ENCODE measurements at regions not wholly inside any gene's neighbourhood (a gene's known extent, or its start where the extent isn't known, plus 50 kb on each side); places are given as distances from the start of the nearest gene placed in this dataset.

DNA sequence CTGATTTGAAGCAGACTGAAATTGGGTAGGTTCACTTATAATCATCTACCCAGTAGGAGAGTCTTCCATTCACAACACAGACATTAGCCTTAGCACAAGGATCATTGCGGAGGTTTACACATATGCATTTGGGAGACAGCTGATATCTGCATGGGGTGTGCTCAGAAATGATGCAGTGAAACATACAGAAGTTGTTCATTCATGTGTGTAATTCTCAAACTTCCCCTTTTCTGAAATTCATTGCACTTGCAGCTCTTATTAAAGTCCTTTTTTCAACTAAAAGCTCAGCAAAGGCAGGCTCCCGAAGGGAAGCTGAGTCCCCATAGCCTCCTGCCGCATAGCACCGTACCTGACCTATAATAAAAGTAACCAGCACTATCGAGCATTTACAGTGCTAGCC is 218.3 kb upstream of the CRY1 start:
- H3K4me1 ChIP-seq: no peaks in the 10 kb centered on the region
- no peaks in the 10 kb centered on the region for H3K36me3 ChIP-seq
- H3K27me3 ChIP-seq (ENCODE audit: low read depth): peaks cover 20% of the 10 kb centered on the region
- intact Hi-C loops (cut with DNase I): no loop called here
- no peak overlapping the region for H3K27ac ChIP-seq
- no peaks in the 10 kb centered on the region for H3K9me3 ChIP-seq
- TF ChIP-seq, protein P1, sequence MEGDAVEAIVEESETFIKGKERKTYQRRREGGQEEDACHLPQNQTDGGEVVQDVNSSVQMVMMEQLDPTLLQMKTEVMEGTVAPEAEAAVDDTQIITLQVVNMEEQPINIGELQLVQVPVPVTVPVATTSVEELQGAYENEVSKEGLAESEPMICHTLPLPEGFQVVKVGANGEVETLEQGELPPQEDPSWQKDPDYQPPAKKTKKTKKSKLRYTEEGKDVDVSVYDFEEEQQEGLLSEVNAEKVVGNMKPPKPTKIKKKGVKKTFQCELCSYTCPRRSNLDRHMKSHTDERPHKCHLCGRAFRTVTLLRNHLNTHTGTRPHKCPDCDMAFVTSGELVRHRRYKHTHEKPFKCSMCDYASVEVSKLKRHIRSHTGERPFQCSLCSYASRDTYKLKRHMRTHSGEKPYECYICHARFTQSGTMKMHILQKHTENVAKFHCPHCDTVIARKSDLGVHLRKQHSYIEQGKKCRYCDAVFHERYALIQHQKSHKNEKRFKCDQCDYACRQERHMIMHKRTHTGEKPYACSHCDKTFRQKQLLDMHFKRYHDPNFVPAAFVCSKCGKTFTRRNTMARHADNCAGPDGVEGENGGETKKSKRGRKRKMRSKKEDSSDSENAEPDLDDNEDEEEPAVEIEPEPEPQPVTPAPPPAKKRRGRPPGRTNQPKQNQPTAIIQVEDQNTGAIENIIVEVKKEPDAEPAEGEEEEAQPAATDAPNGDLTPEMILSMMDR (IDR thresholded peaks at IDR 0.05): no peak
- no peak for ATAC-seq
- DNase-seq: no peak
- H3K4me3 ChIP-seq: no peak overlapping the region

DNA sequence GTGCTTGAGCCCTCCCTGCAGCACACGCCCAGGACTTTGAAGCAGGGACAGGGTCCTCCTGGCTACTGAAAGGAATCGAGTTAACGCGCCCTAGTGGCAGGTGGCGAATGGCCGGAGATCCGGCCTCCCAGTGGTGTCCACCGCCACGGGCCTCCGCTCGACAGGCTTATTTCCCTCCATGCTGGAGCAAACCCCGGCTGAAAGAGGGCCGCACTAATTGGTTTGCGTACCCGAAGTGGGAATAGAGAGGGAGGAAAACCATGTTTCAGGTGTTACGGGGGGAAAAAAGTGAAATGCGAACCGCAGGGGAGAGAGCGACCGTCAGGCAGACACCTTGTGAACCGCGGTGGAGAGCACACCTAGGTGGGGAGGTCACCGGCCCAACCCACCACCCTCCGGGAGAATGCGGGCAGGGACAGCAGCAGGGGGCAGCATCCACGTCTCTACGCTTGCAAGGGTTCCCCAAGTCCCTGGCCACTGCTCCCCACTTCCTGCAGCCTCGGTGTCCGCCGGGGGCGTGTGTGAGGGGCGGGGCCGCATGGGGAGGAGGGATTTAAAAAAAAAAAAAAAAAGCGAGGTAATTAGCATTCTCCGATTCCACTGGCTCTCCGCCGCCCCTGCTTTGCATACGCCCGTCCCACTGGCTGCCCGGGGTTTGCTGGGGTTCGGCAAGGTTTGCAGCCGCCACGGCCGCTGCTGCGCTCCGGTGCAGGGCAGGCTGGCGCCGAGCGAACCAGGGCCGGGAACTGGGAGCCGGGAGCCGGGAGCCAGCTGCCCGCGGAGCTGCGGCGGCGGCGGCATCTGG is 224.6 kb upstream of the CRY1 start:
- peaks cover 36% of the 10 kb centered on the region for H3K4me1 ChIP-seq
- DNase-seq: peak; percentile 89
- intact Hi-C loops (cut with DNase I): no loop called here
- peak overlapping the region; percentile 57 for H3K4me3 ChIP-seq
- peaks cover 73% of the 10 kb centered on the region for H3K27me3 ChIP-seq (ENCODE audit: low read depth)
- peak; percentile 90 to 92 for ATAC-seq
- no peaks in the 10 kb centered on the region for H3K9me3 ChIP-seq
- TF ChIP-seq, protein P1 (IDR thresholded peaks at IDR 0.05): no peak
- H3K27ac ChIP-seq: no peak overlapping the region
- no peaks in the 10 kb centered on the region for H3K36me3 ChIP-seq

GRCh38 chr12:107318556-107318805 is 225.1 kb upstream of the CRY1 start:
- H3K4me3 ChIP-seq: peak overlapping the region; percentile 57
- peak; percentile 50 for DNase-seq
- no peak overlapping the region for H3K27ac ChIP-seq
- TF ChIP-seq, protein P1 (IDR thresholded peaks at IDR 0.05): no peak
- intact Hi-C loops (cut with DNase I): no loop called here
- ATAC-seq: peak; percentile 9 to 23
- H3K9me3 ChIP-seq: no peaks in the 10 kb centered on the region
- H3K36me3 ChIP-seq: no peaks in the 10 kb centered on the region
- peaks cover 36% of the 10 kb centered on the region for H3K4me1 ChIP-seq
- H3K27me3 ChIP-seq (ENCODE audit: low read depth): peaks cover 75% of the 10 kb centered on the region

DNA sequence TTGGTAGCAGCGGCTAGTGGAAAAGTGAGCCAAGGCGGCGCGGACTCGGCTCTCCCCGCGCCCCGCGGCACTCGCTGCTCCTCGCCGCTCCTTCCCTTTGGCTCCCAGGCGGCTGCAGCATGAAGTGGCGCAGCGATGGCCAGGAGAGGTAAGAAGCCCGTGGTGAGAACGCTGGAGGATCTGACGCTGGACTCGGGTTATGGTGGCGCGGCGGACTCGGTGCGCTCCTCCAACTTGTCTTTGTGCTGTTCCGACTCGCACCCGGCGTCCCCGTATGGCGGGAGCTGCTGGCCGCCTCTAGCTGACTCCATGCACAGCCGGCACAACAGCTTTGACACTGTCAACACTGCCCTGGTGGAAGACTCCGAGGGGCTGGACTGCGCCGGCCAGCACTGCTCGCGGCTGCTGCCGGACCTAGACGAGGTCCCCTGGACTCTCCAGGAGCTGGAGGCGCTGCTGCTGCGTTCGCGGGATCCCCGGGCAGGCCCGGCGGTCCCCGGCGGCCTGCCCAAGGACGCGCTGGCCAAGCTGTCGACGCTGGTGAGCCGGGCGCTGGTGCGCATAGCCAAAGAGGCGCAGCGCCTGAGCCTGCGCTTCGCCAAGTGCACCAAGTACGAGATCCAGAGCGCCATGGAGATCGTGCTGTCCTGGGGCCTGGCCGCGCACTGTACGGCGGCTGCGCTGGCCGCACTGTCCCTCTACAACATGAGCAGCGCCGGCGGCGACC is 225.6 kb upstream of the CRY1 start:
- peak; percentile 47 for DNase-seq
- H3K4me1 ChIP-seq: peaks cover 36% of the 10 kb centered on the region
- peak; percentile 8 to 28 for ATAC-seq

DNA sequence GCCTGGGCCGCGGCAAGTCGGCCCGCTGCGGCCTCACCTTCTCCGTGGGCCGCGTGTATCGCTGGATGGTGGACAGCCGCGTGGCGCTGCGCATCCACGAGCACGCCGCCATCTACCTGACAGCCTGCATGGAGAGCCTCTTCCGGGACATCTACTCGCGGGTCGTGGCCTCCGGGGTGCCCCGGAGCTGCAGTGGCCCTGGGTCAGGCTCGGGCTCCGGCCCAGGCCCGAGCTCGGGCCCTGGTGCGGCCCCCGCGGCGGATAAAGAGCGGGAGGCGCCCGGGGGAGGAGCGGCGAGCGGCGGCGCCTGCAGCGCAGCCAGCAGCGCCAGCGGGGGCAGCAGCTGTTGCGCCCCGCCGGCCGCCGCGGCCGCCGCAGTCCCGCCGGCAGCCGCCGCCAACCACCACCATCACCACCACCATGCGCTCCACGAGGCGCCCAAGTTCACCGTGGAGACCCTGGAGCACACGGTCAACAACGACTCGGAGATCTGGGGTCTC is 226.2 kb upstream of the CRY1 start:
- DNase-seq (no peak), ATAC-seq (no peak)
- H3K27me3 ChIP-seq (ENCODE audit: low read depth): peaks cover 83% of the 10 kb centered on the region

More for the DNA sequence above, 225.6 kb upstream of the CRY1 start:
- TF ChIP-seq, protein P1 (IDR thresholded peaks at IDR 0.05): no peak
- peaks cover 80% of the 10 kb centered on the region for H3K27me3 ChIP-seq (ENCODE audit: low read depth)
- H3K4me3 ChIP-seq: peak overlapping the region; percentile 57
- H3K36me3 ChIP-seq: no peaks in the 10 kb centered on the region
- H3K9me3 ChIP-seq: no peaks in the 10 kb centered on the region
- H3K27ac ChIP-seq: no peak overlapping the region
- intact Hi-C loops (cut with DNase I): no loop called here

More for the DNA sequence above, 226.2 kb upstream of the CRY1 start:
- TF ChIP-seq, protein P1 (IDR thresholded peaks at IDR 0.05): no peak
- Histone ChIP-seq H3K27ac (no peak overlapping the region), H3K9me3 (no peaks in the 10 kb centered on the region), H3K4me1 (peaks cover 36% of the 10 kb centered on the region), H3K36me3 (no peaks in the 10 kb centered on the region), H3K4me3 (peak overlapping the region; percentile 57)
- intact Hi-C loops (cut with DNase I): no loop called here
